ENCODE measurements at regions not wholly inside any gene's neighbourhood (a gene's known extent, or its start where the extent isn't known, plus 50 kb on each side); places are given as distances from the start of the nearest gene placed in this dataset.

- ATAC-seq (peak; percentile 59), DNase-seq (no peak)
- no peak for TF ChIP-seq CTCF (IDR thresholded peaks at IDR 0.05)
- intact Hi-C loops (cut with DNase I) = no loop called here
- Histone ChIP-seq H3K9me3 (no peaks in the 10 kb centered on the region), H3K27ac (no peak overlapping the region), H3K27me3 (no peaks in the 10 kb centered on the region), H3K4me1 (peaks cover 3% of the 10 kb centered on the region), H3K4me3 (no peak overlapping the region), H3K36me3 (no peaks in the 10 kb centered on the region)
Observed at GRCh38 chr5:56534102-56534829, 281.1 kb upstream of the MAP3K1 start.

GRCh38 chr5:56532466-56532865 lies 282.9 kb upstream of the MAP3K1 start:
- H3K9me3 ChIP-seq = no peaks in the 10 kb centered on the region
- peaks cover 3% of the 10 kb centered on the region for H3K4me1 ChIP-seq
- H3K27ac ChIP-seq = no peak overlapping the region
- ATAC-seq (no peak), DNase-seq (no peak)
- no peaks in the 10 kb centered on the region for H3K36me3 ChIP-seq
- TF ChIP-seq CTCF (IDR thresholded peaks at IDR 0.05) = no peak
- H3K27me3 ChIP-seq = no peaks in the 10 kb centered on the region
- H3K4me3 ChIP-seq = no peak overlapping the region
- intact Hi-C loops (cut with DNase I) = no loop called here

GRCh38 chr5:56530626-56531138 lies 284.7 kb upstream of the MAP3K1 start:
- intact Hi-C loops (cut with DNase I) = no loop called here
- no peak for TF ChIP-seq CTCF (IDR thresholded peaks at IDR 0.05)
- no peak overlapping the region for H3K4me3 ChIP-seq
- ATAC-seq (no peak), DNase-seq (no peak)
- no peak overlapping the region for H3K27ac ChIP-seq
- H3K36me3 ChIP-seq = no peaks in the 10 kb centered on the region
- no peaks in the 10 kb centered on the region for H3K9me3 ChIP-seq
- H3K4me1 ChIP-seq = peaks cover 3% of the 10 kb centered on the region
- no peaks in the 10 kb centered on the region for H3K27me3 ChIP-seq

- intact Hi-C loops (cut with DNase I) = no loop called here
- no peak for TF ChIP-seq CTCF (IDR thresholded peaks at IDR 0.05)
- DNase-seq (no peak), ATAC-seq (peak; percentile 76)
- Histone ChIP-seq H3K4me1 (peaks cover 3% of the 10 kb centered on the region), H3K27ac (no peak overlapping the region), H3K9me3 (no peaks in the 10 kb centered on the region), H3K4me3 (no peak overlapping the region), H3K27me3 (no peaks in the 10 kb centered on the region), H3K36me3 (no peaks in the 10 kb centered on the region)
Observed at GRCh38 chr5:56529666-56530430, 285.5 kb upstream of the MAP3K1 start.

- no peak for TF ChIP-seq CTCF (IDR thresholded peaks at IDR 0.05)
- DNase-seq (no peak), ATAC-seq (no peak)
- Histone ChIP-seq H3K27me3 (no peaks in the 10 kb centered on the region), H3K36me3 (no peaks in the 10 kb centered on the region), H3K4me3 (no peak overlapping the region), H3K27ac (no peak overlapping the region), H3K4me1 (peaks cover 14% of the 10 kb centered on the region), H3K9me3 (no peaks in the 10 kb centered on the region)
- intact Hi-C loops (cut with DNase I) = no loop called here
Observed at GRCh38 chr5:56527174-56527573, 288.2 kb upstream of the MAP3K1 start.

Data from upper lobe of right lung (tissue), 1 donor.